ENCODE measurements at regions not wholly inside any gene's neighbourhood (a gene's known extent, or its start where the extent isn't known, plus 50 kb on each side); places are given as distances from the start of the nearest gene placed in this dataset.

GRCh38 chr12:127107744-127108143 is 1159.2 kb upstream of the TMEM132C start:
- no peak overlapping the region for H3K4me3 ChIP-seq (ENCODE audit: low read depth, low read length)
- no peaks in the 10 kb centered on the region for H3K36me3 ChIP-seq (replicated peaks)
- no peak for DNase-seq
- TF ChIP-seq CTCF (IDR thresholded peaks at IDR 0.05; ENCODE audit: low read depth, low read length, missing control alignments), result no peak
- no peak overlapping the region for H3K27ac ChIP-seq
- in situ Hi-C loops (cut with HindIII; ENCODE audit: low pct_ligation_motif_present, low sequenced_read_pairs), result loop anchor here (25.0 kb wide), 1 partner anchor 180 kb away; no protein-coding TSS in a partner anchor
- H3K27me3 ChIP-seq (replicated peaks), result no peaks in the 10 kb centered on the region

GRCh38 chr12:127108360-127109215 is 1158.4 kb upstream of the TMEM132C start:
- Histone ChIP-seq H3K27ac (no peak overlapping the region), H3K4me3 (ENCODE audit: low read depth, low read length) (no peak overlapping the region), H3K36me3 (replicated peaks) (no peaks in the 10 kb centered on the region), H3K27me3 (replicated peaks) (no peaks in the 10 kb centered on the region)
- DNase-seq, result peak; percentile 76
- TF ChIP-seq CTCF (IDR thresholded peaks at IDR 0.05; ENCODE audit: low read depth, low read length, missing control alignments), result peak; percentile 81
- in situ Hi-C loops (cut with HindIII; ENCODE audit: low pct_ligation_motif_present, low sequenced_read_pairs), result loop anchor here (25.0 kb wide), 1 partner anchor 179 kb away; no protein-coding TSS in a partner anchor

DNA sequence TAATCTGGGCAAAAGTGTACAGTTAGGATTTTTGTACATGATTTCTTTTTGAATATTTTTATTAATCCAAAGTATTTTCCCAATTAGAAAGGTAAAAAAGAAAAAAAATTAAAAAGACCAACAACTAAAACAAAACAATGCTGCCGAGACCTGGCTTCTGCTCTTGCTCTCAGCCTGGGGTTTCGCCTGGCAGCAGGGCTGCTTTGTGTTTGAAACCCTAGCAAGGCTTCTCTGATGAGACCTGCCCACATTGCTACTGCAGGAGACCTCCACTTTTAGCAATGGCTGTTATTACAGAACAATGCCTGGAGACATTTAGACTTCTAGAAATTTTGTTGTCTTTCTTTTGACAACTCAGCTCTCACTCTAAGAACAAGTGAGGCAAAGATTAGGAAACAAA is 1153.0 kb upstream of the TMEM132C start:
- TF ChIP-seq CTCF (IDR thresholded peaks at IDR 0.05; ENCODE audit: low read depth, low read length, missing control alignments), result no peak
- no peaks in the 10 kb centered on the region for H3K36me3 ChIP-seq (replicated peaks)
- in situ Hi-C loops (cut with HindIII; ENCODE audit: low pct_ligation_motif_present, low sequenced_read_pairs), result loop anchor here (25.0 kb wide), 1 partner anchor 173 kb away; no protein-coding TSS in a partner anchor
- H3K27ac ChIP-seq, result no peak overlapping the region
- H3K27me3 ChIP-seq (replicated peaks), result no peaks in the 10 kb centered on the region
- no peak for DNase-seq
- H3K4me3 ChIP-seq (ENCODE audit: low read depth, low read length), result no peak overlapping the region

GRCh38 chr12:127115468-127116035 is 1151.4 kb upstream of the TMEM132C start:
- DNase-seq, result no peak
- Histone ChIP-seq H3K27ac (no peak overlapping the region), H3K27me3 (replicated peaks) (no peaks in the 10 kb centered on the region), H3K4me3 (ENCODE audit: low read depth, low read length) (no peak overlapping the region), H3K36me3 (replicated peaks) (no peaks in the 10 kb centered on the region)
- no peak for TF ChIP-seq CTCF (IDR thresholded peaks at IDR 0.05; ENCODE audit: low read depth, low read length, missing control alignments)
- in situ Hi-C loops (cut with HindIII; ENCODE audit: low pct_ligation_motif_present, low sequenced_read_pairs), result loop anchor here (25.0 kb wide), 1 partner anchor 172 kb away; no protein-coding TSS in a partner anchor

GRCh38 chr12:127118251-127118650 is 1148.7 kb upstream of the TMEM132C start:
- in situ Hi-C loops (cut with HindIII; ENCODE audit: low pct_ligation_motif_present, low sequenced_read_pairs), result loop anchor here (25.0 kb wide), 1 partner anchor 169 kb away; no protein-coding TSS in a partner anchor
- Histone ChIP-seq H3K4me3 (ENCODE audit: low read depth, low read length) (no peak overlapping the region), H3K27me3 (replicated peaks) (no peaks in the 10 kb centered on the region), H3K27ac (no peak overlapping the region), H3K36me3 (replicated peaks) (no peaks in the 10 kb centered on the region)
- no peak for DNase-seq
- no peak for TF ChIP-seq CTCF (IDR thresholded peaks at IDR 0.05; ENCODE audit: low read depth, low read length, missing control alignments)
